Ovary (tissue), 3 donors: ENCODE measurements at regions not wholly inside any gene's neighbourhood (a gene's known extent, or its start where the extent isn't known, plus 50 kb on each side); places are given as distances from the start of the nearest gene placed in this dataset.

Experiments used
- EP300 ChIP-seq: sonication (generic); formaldehyde crosslinking; IDR thresholded peaks from one replicate; pipeline ENCODE4 v1.6.1; 2017; ENCODE audit warnings: antibody characterized with exemption
- POLR2A ChIP-seq: fragments of 450-650 bp; IDR thresholded peaks from one replicate; pipeline ENCODE4 v1.6.1; 2017; ENCODE audit warnings: antibody characterized with exemption, mild to moderate bottlenecking, moderate library complexity
- TF ChIP-seq, protein P1 (sequence below), 3 donors: fragments of 450-650 bp in 2 of 3; fragments of 200-600 bp in 1 of 3; IDR thresholded peaks; one replicate each; pipeline versions ENCODE4 v1.5.1 to v1.8.0; 2016 to 2022; ENCODE audit warnings: antibody characterized with exemption in 3 of 3, mild to moderate bottlenecking in 1 of 3
- donor health status: DM: no; HTN: no; CAD: no.

- TF ChIP-seq, protein P1, sequence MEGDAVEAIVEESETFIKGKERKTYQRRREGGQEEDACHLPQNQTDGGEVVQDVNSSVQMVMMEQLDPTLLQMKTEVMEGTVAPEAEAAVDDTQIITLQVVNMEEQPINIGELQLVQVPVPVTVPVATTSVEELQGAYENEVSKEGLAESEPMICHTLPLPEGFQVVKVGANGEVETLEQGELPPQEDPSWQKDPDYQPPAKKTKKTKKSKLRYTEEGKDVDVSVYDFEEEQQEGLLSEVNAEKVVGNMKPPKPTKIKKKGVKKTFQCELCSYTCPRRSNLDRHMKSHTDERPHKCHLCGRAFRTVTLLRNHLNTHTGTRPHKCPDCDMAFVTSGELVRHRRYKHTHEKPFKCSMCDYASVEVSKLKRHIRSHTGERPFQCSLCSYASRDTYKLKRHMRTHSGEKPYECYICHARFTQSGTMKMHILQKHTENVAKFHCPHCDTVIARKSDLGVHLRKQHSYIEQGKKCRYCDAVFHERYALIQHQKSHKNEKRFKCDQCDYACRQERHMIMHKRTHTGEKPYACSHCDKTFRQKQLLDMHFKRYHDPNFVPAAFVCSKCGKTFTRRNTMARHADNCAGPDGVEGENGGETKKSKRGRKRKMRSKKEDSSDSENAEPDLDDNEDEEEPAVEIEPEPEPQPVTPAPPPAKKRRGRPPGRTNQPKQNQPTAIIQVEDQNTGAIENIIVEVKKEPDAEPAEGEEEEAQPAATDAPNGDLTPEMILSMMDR (IDR thresholded peaks at IDR 0.05): no peak
- no peak for TF ChIP-seq EP300
- TF ChIP-seq POLR2A: no peak
These were observed 756.1 kb upstream of the DPPA4 start for GRCh38 chr3:110093411-110093810.
